Keratinocyte (primary cell): ENCODE measurements at regions not wholly inside any gene's neighbourhood (a gene's known extent, or its start where the extent isn't known, plus 50 kb on each side); places are given as distances from the start of the nearest gene placed in this dataset.

ENCODE experiments used
- DNase-seq: peaks from one replicate; pipeline ENCODE4 v3.0.0-alpha.2; 2011; ENCODE audit warnings: low read depth, missing footprints, low spot score
- FAIRE-seq: peaks from 2 replicates; lab custom pipeline; 2011; peaks lifted over from hg19 to GRCh38; lab: Jason Lieb, UNC
- H2AFZ ChIP-seq: 2 replicates; pipeline ENCODE4 v1.6.0; 2012; ENCODE audit warnings: low read length, control low read depth, inconsistent platforms; ENCODE audit not compliant: control insufficient read depth
- H3K27ac ChIP-seq: 2 replicates; pipeline ENCODE4 v1.5.1; 2011; ENCODE audit warnings: low read length; ENCODE audit not compliant: control insufficient read depth, insufficient read depth
- H3K27me3 ChIP-seq: 3 replicates; pipeline ENCODE4 v1.6.0; 2011; ENCODE audit warnings: low read length; ENCODE audit not compliant: control insufficient read depth, insufficient read depth; ENCODE audit errors: extremely low read depth
- H3K36me3 ChIP-seq, 2 experiments: 2 replicates in 1 of 2; 3 replicates in 1 of 2; pipeline ENCODE4 v1.5.1; 2011; ENCODE audit warnings: low read length in 2 of 2, mild to moderate bottlenecking in 1 of 2; ENCODE audit not compliant: control insufficient read depth in 2 of 2, insufficient read depth in 2 of 2; ENCODE audit errors: extremely low read depth in 1 of 2
- H3K4me1 ChIP-seq: 3 replicates; pipeline ENCODE4 v1.5.1; 2011; ENCODE audit warnings: low read length; ENCODE audit not compliant: control insufficient read depth, insufficient read depth; ENCODE audit errors: extremely low read depth
- H3K4me2 ChIP-seq: 3 replicates; pipeline ENCODE4 v1.6.0; 2011; ENCODE audit warnings: low read depth, low read length; ENCODE audit not compliant: control insufficient read depth, insufficient read depth; ENCODE audit errors: extremely low read depth
- H3K4me3 ChIP-seq, 3 experiments: fragments of 200-600 bp in 1 of 3; sonication (generic) in 1 of 3; 2 replicates in 2 of 3; 3 replicates in 1 of 3; pipeline ENCODE4 v1.5.1; 2011 to 2016; ENCODE audit warnings: low read length in 3 of 3, mild to moderate bottlenecking in 3 of 3, control low read depth in 2 of 3, inconsistent platforms in 1 of 3, low read depth in 1 of 3, mixed read lengths in 1 of 3, mixed run types in 1 of 3, moderate library complexity in 1 of 3; ENCODE audit not compliant: control insufficient read depth in 2 of 3, insufficient read depth in 2 of 3; ENCODE audit errors: extremely low read depth in 1 of 3
- H3K79me2 ChIP-seq: 2 replicates; pipeline ENCODE4 v1.6.0; 2012; ENCODE audit warnings: low read length; ENCODE audit not compliant: control insufficient read depth, insufficient read depth
- H3K9ac ChIP-seq: 3 replicates; pipeline ENCODE4 v1.6.0; 2011; ENCODE audit warnings: low read length; ENCODE audit not compliant: control insufficient read depth, insufficient read depth; ENCODE audit errors: extremely low read depth
- H3K9me1 ChIP-seq: 3 replicates; pipeline ENCODE4 v1.6.0; 2011; ENCODE audit warnings: low read length; ENCODE audit not compliant: control insufficient read depth, insufficient read depth; ENCODE audit errors: extremely low read depth
- H3K9me3 ChIP-seq: 2 replicates; pipeline ENCODE4 v1.5.1; 2012; ENCODE audit warnings: low read depth, low read length; ENCODE audit not compliant: control insufficient read depth
- H4K20me1 ChIP-seq: 3 replicates; pipeline ENCODE4 v1.6.0; 2011; ENCODE audit warnings: low read length; ENCODE audit not compliant: control insufficient read depth, insufficient read depth; ENCODE audit errors: extremely low read depth
- EZH2 ChIP-seq: IDR thresholded peaks from one replicate; pipeline ENCODE4 v1.6.1; 2012; ENCODE audit warnings: inconsistent platforms, mild to moderate bottlenecking, low read length, moderate library complexity
- dilution Hi-C: fragments of 300-500 bp; cut with MboI; formaldehyde crosslinking; loops from one replicate; pipeline ENCODE4 v1.7.0; 2020; ENCODE audit warnings: low sequenced_read_pairs; ENCODE audit not compliant: extremely low pct_ligation_motif_present
- TF ChIP-seq, protein P1 (sequence below), 3 experiments: IDR thresholded peaks in 1 of 3; conservative IDR thresholded peaks in 1 of 3; optimal IDR thresholded peaks in 1 of 3; 2 replicates in 2 of 3; 3 replicates in 1 of 3; pipeline versions ENCODE3 to v1.5.1; 2011; ENCODE audit warnings: low read length in 3 of 3, mild to moderate bottlenecking in 3 of 3, moderate library complexity in 2 of 3, control low read depth in 1 of 3, inconsistent platforms in 1 of 3; ENCODE audit not compliant: insufficient read depth in 2 of 3; ENCODE audit errors: extremely low read depth in 1 of 3

DNA sequence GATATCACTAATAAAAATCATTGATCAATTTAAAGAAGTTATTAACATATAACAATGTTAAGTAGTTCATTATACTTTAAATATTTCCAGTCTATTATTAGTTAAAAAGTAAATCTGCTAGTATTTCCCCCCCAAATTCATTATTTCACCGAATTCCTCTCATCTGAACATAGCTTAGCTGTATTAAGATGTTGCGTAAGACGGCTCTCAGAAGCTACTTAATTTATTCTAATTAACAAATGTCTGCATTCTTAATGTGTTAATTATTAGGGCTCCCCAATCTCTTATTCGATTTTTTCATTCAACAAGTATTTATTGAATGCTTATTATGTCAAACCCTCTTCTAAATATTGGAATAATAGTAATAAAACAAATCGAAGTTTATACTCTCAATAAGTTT, 290.7 kb downstream of the TRIML1 start:
- Histone ChIP-seq H3K36me3 (no peaks in the 10 kb centered on the region), H3K27me3 (no peaks in the 10 kb centered on the region), H3K9me3 (peaks cover 2% of the 10 kb centered on the region), H3K9ac (no peak overlapping the region), H2AFZ (no peak overlapping the region), H4K20me1 (no peaks in the 10 kb centered on the region), H3K4me3 (no peak overlapping the region), H3K27ac (no peak overlapping the region), H3K4me1 (no peaks in the 10 kb centered on the region), H3K9me1 (no peaks in the 10 kb centered on the region), H3K4me2 (no peak overlapping the region), H3K79me2 (no peaks in the 10 kb centered on the region)
- DNase-seq (no peak), FAIRE-seq (no peak)
- TF ChIP-seq, protein P1, sequence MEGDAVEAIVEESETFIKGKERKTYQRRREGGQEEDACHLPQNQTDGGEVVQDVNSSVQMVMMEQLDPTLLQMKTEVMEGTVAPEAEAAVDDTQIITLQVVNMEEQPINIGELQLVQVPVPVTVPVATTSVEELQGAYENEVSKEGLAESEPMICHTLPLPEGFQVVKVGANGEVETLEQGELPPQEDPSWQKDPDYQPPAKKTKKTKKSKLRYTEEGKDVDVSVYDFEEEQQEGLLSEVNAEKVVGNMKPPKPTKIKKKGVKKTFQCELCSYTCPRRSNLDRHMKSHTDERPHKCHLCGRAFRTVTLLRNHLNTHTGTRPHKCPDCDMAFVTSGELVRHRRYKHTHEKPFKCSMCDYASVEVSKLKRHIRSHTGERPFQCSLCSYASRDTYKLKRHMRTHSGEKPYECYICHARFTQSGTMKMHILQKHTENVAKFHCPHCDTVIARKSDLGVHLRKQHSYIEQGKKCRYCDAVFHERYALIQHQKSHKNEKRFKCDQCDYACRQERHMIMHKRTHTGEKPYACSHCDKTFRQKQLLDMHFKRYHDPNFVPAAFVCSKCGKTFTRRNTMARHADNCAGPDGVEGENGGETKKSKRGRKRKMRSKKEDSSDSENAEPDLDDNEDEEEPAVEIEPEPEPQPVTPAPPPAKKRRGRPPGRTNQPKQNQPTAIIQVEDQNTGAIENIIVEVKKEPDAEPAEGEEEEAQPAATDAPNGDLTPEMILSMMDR (optimal IDR thresholded peaks at IDR 0.05 in 1 of 3, IDR thresholded peaks at IDR 0.05 in 1 of 3, conservative IDR thresholded peaks at IDR 0.05 in 1 of 3; ENCODE audit: extremely low read depth in 1 of 3, insufficient read depth in 2 of 3, low read length in 3 of 3), result no peak
- TF ChIP-seq EZH2, result no peak
- dilution Hi-C loops, result no loop called here

DNA sequence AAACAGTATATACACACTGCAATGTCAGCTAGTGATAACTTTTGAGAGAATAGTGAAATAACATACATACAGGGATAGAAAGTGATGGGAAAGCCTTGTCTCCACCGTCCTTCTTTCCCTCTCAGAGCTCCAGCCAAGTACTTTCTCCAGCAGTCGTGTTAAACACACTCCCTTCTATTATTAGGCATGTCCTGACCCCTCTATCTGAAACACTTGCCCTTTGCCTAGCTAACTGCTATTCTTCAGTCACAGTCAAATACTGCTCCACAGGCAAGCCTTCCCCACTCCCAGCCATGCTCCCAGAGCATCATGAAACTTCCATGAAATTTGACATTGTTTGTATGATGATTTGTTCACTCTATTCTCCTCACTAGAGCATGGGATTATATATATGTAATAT, 291.1 kb downstream of the TRIML1 start:
- Histone ChIP-seq H3K4me1 (no peaks in the 10 kb centered on the region), H3K9ac (no peak overlapping the region), H3K9me3 (peaks cover 2% of the 10 kb centered on the region), H3K27me3 (no peaks in the 10 kb centered on the region), H3K79me2 (no peaks in the 10 kb centered on the region), H2AFZ (no peak overlapping the region), H3K4me2 (no peak overlapping the region), H3K4me3 (no peak overlapping the region), H3K9me1 (no peaks in the 10 kb centered on the region), H4K20me1 (no peaks in the 10 kb centered on the region), H3K36me3 (no peaks in the 10 kb centered on the region), H3K27ac (no peak overlapping the region)
- dilution Hi-C loops, result no loop called here
- DNase-seq, result no peak
- FAIRE-seq, result no peak
- TF ChIP-seq, protein P1 (optimal IDR thresholded peaks at IDR 0.05 in 1 of 3, IDR thresholded peaks at IDR 0.05 in 1 of 3, conservative IDR thresholded peaks at IDR 0.05 in 1 of 3; ENCODE audit: extremely low read depth in 1 of 3, insufficient read depth in 2 of 3, low read length in 3 of 3), result no peak
- no peak for TF ChIP-seq EZH2
